Panc1 (cell line): ENCODE measurements at regions not wholly inside any gene's neighbourhood (a gene's known extent, or its start where the extent isn't known, plus 50 kb on each side); places are given as distances from the start of the nearest gene placed in this dataset.

Experiments used
- CTCF ChIP-seq: fragments of 450-650 bp; IDR thresholded peaks from 2 replicates; pipeline ENCODE4 v1.5.1; 2017; ENCODE audit warnings: mild to moderate bottlenecking
- POLR2AphosphoS5 ChIP-seq: IDR thresholded peaks from 2 replicates; pipeline ENCODE4 v1.6.1; 2012; ENCODE audit warnings: mild to moderate bottlenecking, low read depth, low read length, moderate library complexity
- REST ChIP-seq, 2 experiments: IDR thresholded peaks; 2 replicates each; pipeline ENCODE4 v1.6.1; 2011 to 2012; ENCODE audit warnings: low read depth in 2 of 2, control low read depth in 1 of 2, low read length in 1 of 2, mild to moderate bottlenecking in 1 of 2, moderate library complexity in 1 of 2; ENCODE audit not compliant: insufficient read depth in 1 of 2
- TCF7L2 ChIP-seq: IDR thresholded peaks from 2 replicates; pipeline ENCODE4 v1.6.1; 2011; ENCODE audit warnings: mild to moderate bottlenecking, low read depth, low read length, inconsistent platforms

- TF ChIP-seq TCF7L2 (no peak), CTCF (no peak), REST (IDR thresholded peaks at IDR 0.05; ENCODE audit: insufficient read depth in 1 of 2, low read depth in 2 of 2, low read length in 1 of 2) (no peak), POLR2AphosphoS5 (no peak)
Measured at GRCh38 chr9:110078604-110079003, 129.4 kb downstream of the C9orf152 start.
